D341Med (cell line): ENCODE measurements at regions not wholly inside any gene's neighbourhood (a gene's known extent, or its start where the extent isn't known, plus 50 kb on each side); places are given as distances from the start of the nearest gene placed in this dataset.
"Not testable (repeated sequence)": the region's sequence is repeated elsewhere in the genome, so short reads cannot be mapped to it uniquely, and the experiment has no call there.

ENCODE experiments used
- DNase-seq: peaks from one replicate; pipeline ENCODE4 v3.0.0; 2012; ENCODE audit warnings: low spot score

- DNase-seq: no peak
Measured at GRCh38 chr7:109757713-109758112, 1188.0 kb downstream of the DNAJB9 start.

- no peak for DNase-seq
Measured at GRCh38 chr7:109763611-109764010, 1193.9 kb downstream of the DNAJB9 start.

GRCh38 chr7:109772161-109772560 lies 1202.5 kb downstream of the DNAJB9 start:
- DNase-seq: no peak

DNA sequence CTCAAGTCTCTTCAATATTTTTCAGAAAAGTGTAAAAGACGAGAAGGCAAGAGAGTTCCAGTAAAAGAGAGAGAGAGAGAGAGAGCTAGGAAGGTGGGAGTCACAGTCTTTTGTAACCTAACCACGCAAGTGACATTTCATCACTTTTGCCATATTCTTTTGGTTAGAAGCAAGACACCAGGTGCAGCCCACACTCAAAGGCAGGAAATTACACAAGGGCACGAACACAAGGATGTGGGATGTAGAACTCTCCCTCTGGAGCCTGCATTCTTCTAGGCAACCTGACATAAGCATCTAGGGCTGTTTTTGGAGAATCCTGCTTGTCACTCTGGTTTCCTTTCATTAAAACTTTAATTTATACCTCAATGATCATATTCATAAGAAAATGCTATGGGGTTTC lies 1213.1 kb downstream of the DNAJB9 start:
- DNase-seq: no peak

DNA sequence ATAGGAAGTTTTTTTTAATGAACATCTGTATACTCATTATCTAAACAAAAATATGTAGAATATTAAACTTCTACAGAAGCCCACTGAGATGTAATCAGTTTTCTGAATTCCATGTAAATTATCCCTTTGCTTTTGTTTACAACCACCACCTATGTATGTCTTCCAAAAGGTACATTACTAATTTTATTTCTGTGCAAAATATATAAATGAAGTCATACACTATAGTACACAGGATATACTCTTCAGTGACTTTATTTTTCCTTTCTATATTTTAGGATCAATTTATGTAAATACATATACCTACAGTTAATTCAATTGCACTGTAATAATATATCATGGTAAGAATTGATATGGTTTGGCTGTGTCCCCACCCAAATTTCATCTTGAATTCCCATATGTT lies 1236.9 kb downstream of the DNAJB9 start:
- no peak for DNase-seq

GRCh38 chr7:109821156-109821555 lies 1251.5 kb downstream of the DNAJB9 start:
- no peak for DNase-seq

- DNase-seq: no peak
Measured at GRCh38 chr7:109834851-109835250, 1256.1 kb upstream of the LRRN3 start.

DNA sequence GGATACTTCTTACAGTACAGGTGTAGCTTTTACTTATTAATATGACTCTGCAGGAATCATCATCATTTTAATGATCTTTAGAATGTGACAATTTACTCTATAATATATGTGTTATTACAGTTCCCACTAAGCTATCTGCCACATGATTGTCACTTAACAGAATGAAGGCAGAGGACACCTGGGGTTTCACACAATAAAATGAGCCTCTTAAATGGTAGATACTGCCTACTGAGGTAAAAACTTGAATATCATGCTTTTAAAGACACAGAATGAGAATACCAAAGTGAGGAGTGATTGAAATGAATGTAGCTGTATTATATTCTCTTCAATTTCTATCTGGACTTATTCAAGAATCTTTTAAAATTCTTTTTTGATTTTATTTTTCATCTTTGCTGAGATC lies 1255.3 kb upstream of the LRRN3 start:
- no peak for DNase-seq

- no peak for DNase-seq
Measured at GRCh38 chr7:109836016-109836415, 1254.9 kb upstream of the LRRN3 start.

DNA sequence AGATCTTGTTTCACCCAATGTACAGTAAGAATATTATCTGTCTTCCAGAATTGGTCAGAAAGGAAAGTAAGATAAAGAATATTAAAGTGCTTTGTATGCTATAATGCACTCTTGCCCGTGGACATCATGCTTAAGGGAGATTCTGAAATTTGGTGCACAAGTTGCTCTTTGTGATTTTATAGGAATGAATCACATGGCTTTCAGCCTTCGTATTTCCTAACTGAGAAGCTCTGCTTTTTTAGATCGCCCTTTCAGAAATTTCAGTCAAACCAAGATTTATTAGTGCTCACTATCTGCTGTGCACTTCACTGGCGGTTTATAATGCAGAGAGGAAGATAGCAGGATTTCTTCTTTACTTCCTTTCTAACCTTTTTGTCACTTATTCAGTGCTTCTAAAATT lies 1248.5 kb upstream of the LRRN3 start:
- DNase-seq: no peak

DNA sequence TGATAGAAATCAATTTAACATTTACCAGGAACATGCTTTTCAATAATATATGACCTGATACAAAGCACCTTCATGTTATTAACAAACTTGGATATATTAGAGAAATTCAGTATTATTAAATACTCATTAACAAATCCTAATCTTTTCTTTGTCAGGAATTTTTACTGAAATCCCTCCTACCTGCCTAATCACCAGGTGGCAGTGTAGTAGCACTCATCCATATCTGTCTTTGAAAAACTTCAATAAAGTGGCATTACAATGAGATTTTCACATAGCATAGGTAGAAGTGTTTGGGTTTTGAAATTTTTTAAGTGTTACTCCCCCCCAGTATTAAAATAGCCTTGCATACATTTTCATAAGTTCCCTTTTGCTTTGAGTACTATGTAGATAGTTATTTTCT lies 1246.6 kb upstream of the LRRN3 start:
- peak; percentile 33 for DNase-seq

DNA sequence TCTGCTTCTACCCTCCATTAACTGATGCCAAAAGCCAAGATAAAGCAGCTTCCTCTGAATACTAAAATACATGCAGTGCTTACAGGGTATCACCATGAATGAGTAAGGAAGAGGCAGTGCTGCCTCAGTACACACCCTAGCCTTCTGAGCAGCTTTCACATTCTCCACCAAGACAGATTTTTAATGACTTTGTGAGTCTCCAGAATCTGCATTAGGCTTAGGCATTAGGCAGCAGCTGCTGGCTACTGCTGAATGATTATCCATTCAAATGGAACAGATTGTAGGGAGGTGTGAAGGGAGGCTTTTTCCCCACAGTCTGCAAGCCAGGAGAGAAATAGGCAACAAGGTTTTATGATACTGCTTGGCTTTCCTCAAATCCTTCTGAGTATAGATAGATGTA lies 1226.7 kb upstream of the LRRN3 start:
- DNase-seq: peak; percentile 65

DNA sequence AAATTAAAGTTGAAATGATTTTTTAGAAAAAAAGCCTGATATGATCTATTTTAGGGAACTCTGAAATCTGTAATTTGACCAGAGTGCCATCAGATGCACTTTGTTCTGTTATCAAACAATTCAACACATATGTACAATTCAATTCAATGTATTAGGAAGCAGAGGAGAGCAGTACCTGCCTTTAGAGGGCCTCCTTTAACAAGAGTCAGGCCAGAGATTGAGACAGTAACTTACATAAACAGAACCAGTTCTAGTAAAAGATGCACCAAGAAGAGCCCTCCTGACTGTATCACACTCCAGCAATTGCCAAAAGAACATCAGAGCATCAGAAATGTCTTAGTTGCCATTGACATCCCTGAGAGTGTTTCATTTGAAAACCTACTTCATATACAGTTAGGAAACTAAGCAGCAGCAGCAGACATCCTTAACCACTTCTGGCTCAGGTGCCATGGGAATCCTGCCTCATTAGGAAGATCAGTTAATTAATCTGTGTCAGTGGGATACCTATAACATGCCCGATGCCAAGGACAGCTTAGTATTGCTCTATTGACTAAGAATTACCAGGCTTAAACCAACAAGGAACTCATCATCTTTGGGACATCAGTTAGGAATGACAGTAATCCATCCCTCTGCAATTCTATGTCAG lies 1222.6 kb upstream of the LRRN3 start:
- DNase-seq: no peak

- no peak for DNase-seq
Measured at GRCh38 chr7:109873296-109873695, 1217.6 kb upstream of the LRRN3 start.

DNA sequence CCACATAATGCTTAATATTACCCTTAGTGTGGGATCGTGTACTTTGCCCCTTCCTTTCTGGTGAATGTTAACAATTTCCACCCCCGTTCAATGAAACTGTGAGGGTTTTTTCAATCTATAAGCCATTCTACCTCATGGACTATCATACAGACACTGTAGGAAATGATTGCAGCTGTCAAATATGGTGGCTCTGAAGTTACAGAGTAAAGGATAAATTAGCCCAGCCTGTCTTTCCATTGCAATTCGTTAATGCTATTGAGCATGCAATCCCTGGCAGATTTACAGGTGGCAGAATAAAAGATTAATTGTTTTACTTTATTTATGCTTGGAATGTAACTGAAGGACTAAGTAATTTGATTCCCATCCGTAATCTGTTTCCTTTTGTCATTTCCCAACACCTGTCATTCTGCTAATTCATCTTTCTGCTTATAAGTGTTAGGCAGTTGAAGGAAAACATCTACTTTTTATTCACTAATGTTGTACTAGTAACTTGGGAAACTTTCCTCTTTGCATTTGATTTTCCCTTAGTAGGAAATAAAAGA lies 1211.6 kb upstream of the LRRN3 start:
- DNase-seq: no peak

- no peak for DNase-seq
Measured at GRCh38 chr7:109890622-109891021, 1200.3 kb upstream of the LRRN3 start.

DNA sequence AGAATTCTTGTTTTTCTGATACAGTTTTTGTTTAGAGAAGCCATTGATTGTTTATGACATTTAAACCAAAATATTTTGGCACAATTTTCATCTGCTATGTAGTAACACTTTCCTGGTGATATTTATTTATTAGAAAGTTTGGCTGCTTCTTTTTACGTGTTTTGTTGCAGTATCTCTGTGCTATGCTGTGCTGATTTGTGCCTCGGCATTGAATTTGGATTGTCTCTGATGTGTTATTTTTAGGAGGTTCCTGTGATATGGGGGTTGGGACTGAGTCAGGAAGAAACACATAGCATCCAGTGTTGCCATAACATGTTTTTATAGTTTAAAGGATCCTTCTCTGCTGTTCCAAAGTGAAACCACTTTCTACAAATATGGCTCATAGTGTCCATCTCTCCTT lies 1197.7 kb upstream of the LRRN3 start:
- no peak for DNase-seq

GRCh38 chr7:109895536-109895935 lies 1195.4 kb upstream of the LRRN3 start:
- DNase-seq: no peak

GRCh38 chr7:109901926-109902325 lies 1189.0 kb upstream of the LRRN3 start:
- DNase-seq: no peak

GRCh38 chr7:109905368-109906065 lies 1185.4 kb upstream of the LRRN3 start:
- not testable (repeated sequence) for DNase-seq

GRCh38 chr7:109915670-109916069 lies 1175.3 kb upstream of the LRRN3 start:
- no peak for DNase-seq

GRCh38 chr7:109926738-109927137 lies 1164.2 kb upstream of the LRRN3 start:
- no peak for DNase-seq

DNA sequence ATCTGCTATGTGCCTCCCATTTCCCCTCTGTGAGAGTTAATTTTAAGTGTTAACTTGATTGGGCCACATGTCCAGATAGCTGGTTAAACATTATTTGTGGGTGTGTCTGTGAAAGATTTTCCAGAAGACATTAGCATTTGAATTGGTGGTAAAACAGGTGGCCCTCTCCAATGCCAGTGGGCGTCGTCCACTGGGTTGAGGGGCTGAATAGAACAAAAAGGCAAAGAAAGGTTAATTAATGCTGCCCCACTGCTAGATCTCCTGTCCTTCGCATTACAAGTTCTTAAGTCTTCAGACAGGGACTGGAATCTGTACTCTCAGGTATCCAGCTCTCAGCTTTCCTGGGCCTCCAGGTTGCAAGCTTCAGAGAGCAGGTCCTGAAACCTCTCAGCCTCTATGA lies 1160.9 kb upstream of the LRRN3 start:
- DNase-seq: no peak

DNA sequence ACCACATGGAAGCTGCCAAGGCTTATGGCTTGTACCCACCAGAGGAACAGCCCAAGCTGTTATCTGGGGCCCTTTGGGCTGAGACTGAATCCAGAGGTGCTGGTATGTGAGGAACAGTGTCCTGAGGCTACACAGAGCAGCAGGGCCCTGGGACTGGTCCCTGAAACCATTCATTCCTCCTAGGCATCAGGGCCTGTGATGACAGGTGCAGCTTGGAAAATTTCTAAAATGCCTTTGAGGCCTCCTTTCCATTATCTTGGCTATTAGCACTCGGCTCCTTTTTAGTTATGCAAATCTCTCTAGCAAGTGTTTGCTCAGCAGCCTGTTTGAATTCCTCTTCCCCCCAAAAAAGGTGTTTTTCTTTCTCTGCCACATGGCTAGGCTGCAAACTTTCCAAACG lies 1151.7 kb upstream of the LRRN3 start:
- DNase-seq: no peak
